SU-DHL-6 (cell line): ENCODE measurements at regions not wholly inside any gene's neighbourhood (a gene's known extent, or its start where the extent isn't known, plus 50 kb on each side); places are given as distances from the start of the nearest gene placed in this dataset.

Experiments
- H2AFZ ChIP-seq: fragments of 200-600 bp; sonication (generic); 2 replicates; pipeline ENCODE4 v1.6.1; 2014; ENCODE audit warnings: low read depth, mild to moderate bottlenecking, moderate library complexity, mixed read lengths, antibody characterized with exemption, low read length; ENCODE audit not compliant: severe bottlenecking
- H3F3A ChIP-seq: fragments of 200-600 bp; shearing (Covaris generic); 2 replicates; pipeline ENCODE4 v1.6.0; 2016; ENCODE audit warnings: antibody characterized with exemption, mild to moderate bottlenecking; ENCODE audit not compliant: insufficient read depth
- H3K27ac ChIP-seq: fragments of 200-600 bp; sonication (generic); 2 replicates; pipeline ENCODE4 v1.5.1; 2016; ENCODE audit warnings: low read depth, mild to moderate bottlenecking, low read length, moderate library complexity, mixed read lengths
- H3K27me3 ChIP-seq: fragments of 200-600 bp; sonication (generic), shearing (Covaris generic); 2 replicates; pipeline ENCODE4 v1.6.0; 2014; ENCODE audit warnings: mild to moderate bottlenecking, low read length
- H3K36me3 ChIP-seq: fragments of 200-600 bp; sonication (generic); 2 replicates; pipeline ENCODE4 v1.6.1; 2014; ENCODE audit warnings: mild to moderate bottlenecking, low read length, mixed read lengths
- H3K4me2 ChIP-seq: fragments of 300-600, 200-600 bp; shearing (Covaris generic), sonication (generic); 2 replicates; pipeline ENCODE4 v1.6.0; 2014; ENCODE audit warnings: low read length, low read depth, mild to moderate bottlenecking; ENCODE audit not compliant: poor library complexity, severe bottlenecking
- H3K4me3 ChIP-seq: fragments of 200-600 bp; sonication (generic); 2 replicates; pipeline ENCODE4 v1.5.1; 2014; ENCODE audit warnings: antibody characterized with exemption, low read length, mild to moderate bottlenecking, mixed read lengths; ENCODE audit not compliant: insufficient read depth, poor library complexity, severe bottlenecking
- H3K79me2 ChIP-seq: fragments of 200-600 bp; sonication (generic); 2 replicates; pipeline ENCODE4 v1.6.1; 2014; ENCODE audit warnings: mild to moderate bottlenecking, low read length, moderate library complexity; ENCODE audit not compliant: insufficient read depth
- H3K9ac ChIP-seq: fragments of 200-600 bp; sonication (generic); 2 replicates; pipeline ENCODE4 v1.7.0; 2014; ENCODE audit warnings: mild to moderate bottlenecking, low read length
- H3K9me2 ChIP-seq: fragments of 200-600 bp; sonication (generic); replicated peaks from 2 replicates; pipeline ENCODE4 v1.6.1; 2014; ENCODE audit warnings: low read length; ENCODE audit not compliant: insufficient read depth
- H3K9me3 ChIP-seq: fragments of 200-600 bp; sonication (generic); 2 replicates; pipeline ENCODE4 v1.6.1; 2014; ENCODE audit warnings: low read length, mixed read lengths; ENCODE audit not compliant: insufficient read depth
- H4K20me1 ChIP-seq: fragments of 200-600 bp; sonication (generic); 2 replicates; pipeline ENCODE4 v1.6.1; 2014; ENCODE audit warnings: low read depth, mild to moderate bottlenecking, antibody characterized with exemption, low read length, moderate library complexity, mixed read lengths
- CTCF ChIP-seq: fragments of 200-600 bp; sonication (generic); IDR thresholded peaks from one replicate; pipeline ENCODE4 v1.5.1; 2017; ENCODE audit warnings: antibody characterized with exemption, mild to moderate bottlenecking, low read length, moderate library complexity; ENCODE audit not compliant: insufficient read depth, poor library complexity, severe bottlenecking
- EZH2phosphoT487 ChIP-seq: fragments of 200-600 bp; sonication (generic), shearing (Covaris generic); conservative IDR thresholded peaks from 2 replicates; pipeline ENCODE4 v1.6.1; 2018; ENCODE audit warnings: mild to moderate bottlenecking, antibody characterized with exemption, low read length, moderate library complexity, mixed read lengths

- H3K79me2 ChIP-seq: no peaks in the 10 kb centered on the region
- no peak overlapping the region for H2AFZ ChIP-seq
- no peak overlapping the region for H3K4me3 ChIP-seq
- H3K9me3 ChIP-seq: no peaks in the 10 kb centered on the region
- no peak overlapping the region for H3K9ac ChIP-seq
- no peaks in the 10 kb centered on the region for H3K27me3 ChIP-seq
- TF ChIP-seq CTCF (no peak), EZH2phosphoT487 (no peak)
- H3K4me2 ChIP-seq: no peak overlapping the region
- no peaks in the 10 kb centered on the region for H3K9me2 ChIP-seq
- H4K20me1 ChIP-seq: no peaks in the 10 kb centered on the region
- H3F3A ChIP-seq: no peaks in the 10 kb centered on the region
- no peaks in the 10 kb centered on the region for H3K36me3 ChIP-seq
- H3K27ac ChIP-seq: no peak overlapping the region
Observed at GRCh38 chr2:11939523-11939922, 193.1 kb downstream of the LPIN1 start.

DNA sequence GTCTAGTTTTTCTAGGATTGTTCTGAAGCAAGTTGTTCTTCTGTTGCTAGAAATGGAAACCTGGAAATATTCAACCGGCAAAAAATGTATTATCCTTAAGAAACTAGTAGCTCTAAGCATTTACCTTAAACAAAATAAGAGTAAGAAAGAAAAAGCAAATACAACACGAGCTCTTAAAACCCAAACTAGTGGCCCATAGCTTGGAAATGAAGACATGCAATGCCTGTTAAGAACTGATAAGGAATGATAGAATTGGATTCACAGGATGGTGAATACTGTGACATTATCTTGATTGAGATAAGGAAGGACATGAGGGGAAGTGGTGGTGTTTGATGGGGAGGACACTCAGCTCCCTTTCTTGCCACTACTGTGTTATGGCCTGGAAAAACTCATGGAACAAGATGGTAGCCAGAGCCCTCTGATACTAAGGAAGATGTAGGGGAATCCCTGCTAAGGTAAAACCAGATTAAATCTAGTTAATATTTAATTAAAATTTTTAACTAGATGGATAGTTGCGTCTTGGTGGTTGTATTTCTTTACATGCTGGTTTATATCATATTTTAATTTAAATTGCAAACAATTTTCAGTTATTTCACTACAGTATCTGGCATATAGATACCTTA lies 193.8 kb downstream of the LPIN1 start:
- no peak overlapping the region for H3K4me2 ChIP-seq
- H3K9me2 ChIP-seq: no peaks in the 10 kb centered on the region
- H3K9ac ChIP-seq: no peak overlapping the region
- H3K9me3 ChIP-seq: no peaks in the 10 kb centered on the region
- no peak overlapping the region for H3K27ac ChIP-seq
- TF ChIP-seq CTCF (no peak), EZH2phosphoT487 (no peak)
- no peaks in the 10 kb centered on the region for H3K79me2 ChIP-seq
- H3K36me3 ChIP-seq: no peaks in the 10 kb centered on the region
- no peak overlapping the region for H3K4me3 ChIP-seq
- H3F3A ChIP-seq: no peaks in the 10 kb centered on the region
- no peak overlapping the region for H2AFZ ChIP-seq
- no peaks in the 10 kb centered on the region for H4K20me1 ChIP-seq
- H3K27me3 ChIP-seq: no peaks in the 10 kb centered on the region

DNA sequence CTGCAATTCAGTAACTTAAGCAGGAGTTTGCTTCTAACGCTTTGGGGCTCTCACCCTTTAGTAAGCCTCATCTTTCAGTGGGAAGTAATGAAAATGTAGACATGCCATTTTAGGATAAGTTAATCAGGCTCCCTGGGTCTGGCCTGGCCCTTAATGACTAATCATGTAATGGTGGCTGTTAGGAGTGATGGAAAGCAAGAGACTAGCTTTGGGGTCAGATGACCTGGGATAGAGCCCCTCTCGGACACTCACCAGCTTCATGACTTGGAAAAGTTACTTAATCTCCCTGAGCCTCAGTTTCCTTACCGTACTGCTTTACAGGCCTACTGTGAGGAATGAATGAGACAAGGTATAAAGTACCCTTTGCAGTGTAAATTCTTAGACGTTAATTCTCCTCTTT lies 194.4 kb downstream of the LPIN1 start:
- Histone ChIP-seq H2AFZ (no peak overlapping the region), H3K79me2 (no peaks in the 10 kb centered on the region), H3K4me2 (no peak overlapping the region), H3K27ac (no peak overlapping the region), H3K27me3 (no peaks in the 10 kb centered on the region), H3K9me3 (no peaks in the 10 kb centered on the region), H3K9me2 (no peaks in the 10 kb centered on the region), H3K4me3 (no peak overlapping the region), H4K20me1 (no peaks in the 10 kb centered on the region), H3F3A (no peaks in the 10 kb centered on the region), H3K9ac (no peak overlapping the region), H3K36me3 (no peaks in the 10 kb centered on the region)
- TF ChIP-seq CTCF (no peak), EZH2phosphoT487 (no peak)
